HG03039 (cell line): ENCODE measurements at regions not wholly inside any gene's neighbourhood (a gene's known extent, or its start where the extent isn't known, plus 50 kb on each side); places are given as distances from the start of the nearest gene placed in this dataset.

ENCODE experiments used
- ATAC-seq: cut with Tn5 transposase; IDR thresholded peaks from one replicate; pipeline ENCODE4 v1.9.1; 2021; ENCODE audit warnings: mild to moderate bottlenecking, moderate library complexity; ENCODE audit not compliant: unreplicated experiment

- ATAC-seq, result no peak
These were observed 1430.7 kb downstream of the BRD1 start for GRCh38 chr22:48396785-48397530.

GRCh38 chr22:48396091-48396784 lies 1431.4 kb downstream of the BRD1 start:
- ATAC-seq, result no peak

GRCh38 chr22:48395201-48395600 lies 1432.5 kb downstream of the BRD1 start:
- ATAC-seq, result no peak

- no peak for ATAC-seq
These were observed 1432.9 kb downstream of the BRD1 start for GRCh38 chr22:48394787-48395186.

GRCh38 chr22:48393885-48394284 lies 1433.8 kb downstream of the BRD1 start:
- no peak for ATAC-seq

GRCh38 chr22:48393041-48393370 lies 1434.7 kb downstream of the BRD1 start:
- no peak for ATAC-seq

- ATAC-seq, result no peak
These were observed 1435.9 kb downstream of the BRD1 start for GRCh38 chr22:48391820-48392219.

- ATAC-seq, result no peak
These were observed 1436.4 kb downstream of the BRD1 start for GRCh38 chr22:48391171-48391711.

- ATAC-seq, result no peak
These were observed 1437.8 kb downstream of the BRD1 start for GRCh38 chr22:48389916-48390315.

GRCh38 chr22:48382197-48382596 lies 1445.5 kb downstream of the BRD1 start:
- ATAC-seq, result no peak

- no peak for ATAC-seq
These were observed 1447.5 kb downstream of the BRD1 start for GRCh38 chr22:48380016-48380665.

GRCh38 chr22:48379371-48379770 lies 1448.3 kb downstream of the BRD1 start:
- no peak for ATAC-seq

- no peak for ATAC-seq
These were observed 1449.0 kb downstream of the BRD1 start for GRCh38 chr22:48378673-48379072.

- no peak for ATAC-seq
These were observed 1450.5 kb downstream of the BRD1 start for GRCh38 chr22:48376936-48377712.

- no peak for ATAC-seq
These were observed 1451.2 kb downstream of the BRD1 start for GRCh38 chr22:48376428-48376827.

GRCh38 chr22:48373626-48374173 lies 1454.0 kb downstream of the BRD1 start:
- ATAC-seq, result no peak

- no peak for ATAC-seq
These were observed 1455.3 kb downstream of the BRD1 start for GRCh38 chr22:48372390-48372789.

- no peak for ATAC-seq
These were observed 1456.3 kb downstream of the BRD1 start for GRCh38 chr22:48371391-48371790.

GRCh38 chr22:48370508-48371325 lies 1457.0 kb downstream of the BRD1 start:
- ATAC-seq, result no peak
